ENCODE measurements at regions not wholly inside any gene's neighbourhood (a gene's known extent, or its start where the extent isn't known, plus 50 kb on each side); places are given as distances from the start of the nearest gene placed in this dataset.

GRCh38 chrX:10085223-10085622 is 71.6 kb upstream of the CLCN4 start:
- TF ChIP-seq ETS1 (IDR thresholded peaks at IDR 0.05) (no peak), POLR2AphosphoS5 (IDR thresholded peaks at IDR 0.05; ENCODE audit: low read depth) (no peak), EZH2 (IDR thresholded peaks at IDR 0.05; ENCODE audit: low read depth, unreplicated experiment) (no peak), CTCF (conservative IDR thresholded peaks at IDR 0.05; ENCODE audit: low read depth in 2 of 2) (no peak), NANOG (IDR thresholded peaks at IDR 0.05; ENCODE audit: borderline replicate concordance) (no peak), JUNB (IDR thresholded peaks at IDR 0.05; ENCODE audit: unreplicated experiment) (no peak), REST (IDR thresholded peaks at IDR 0.05; ENCODE audit: unreplicated experiment) (no peak), EZH2phosphoT487 (IDR thresholded peaks at IDR 0.05; ENCODE audit: unreplicated experiment) (no peak), CREB1 (CRISPR knock-in tag; IDR thresholded peaks at IDR 0.05; ENCODE audit: low read depth) (no peak), ZNF114 (CRISPR knock-in tag; IDR thresholded peaks at IDR 0.05) (no peak), STAT1 (IDR thresholded peaks at IDR 0.05; ENCODE audit: unreplicated experiment) (no peak), ZNF462 (CRISPR knock-in tag; IDR thresholded peaks at IDR 0.05) (no peak), ZNF331 (CRISPR knock-in tag; IDR thresholded peaks at IDR 0.05; ENCODE audit: low read depth) (no peak)

All from GM23338 (cell line).